Spleen (tissue), 11 donors: ENCODE measurements at regions not wholly inside any gene's neighbourhood (a gene's known extent, or its start where the extent isn't known, plus 50 kb on each side); places are given as distances from the start of the nearest gene placed in this dataset.

ENCODE experiments used
- DNase-seq: peaks from one replicate; pipeline ENCODE4 v3.0.0-alpha.2; 2020
- H3K27ac ChIP-seq, 8 donors: fragments of 200-600 bp; sonication (generic) in 7 of 8; 1 replicate in 4 of 8; 2 replicates in 4 of 8; pipeline versions ENCODE4 v1.5.0 to v1.8.0; 2016 to 2021; ENCODE audit warnings: inconsistent platforms in 4 of 8, mild to moderate bottlenecking in 4 of 8, moderate library complexity in 1 of 8
- H3K27me3 ChIP-seq, 7 donors: fragments of 200-600 bp; sonication (generic) in 6 of 7; replicated peaks in 1 of 7; 1 replicate in 4 of 7; 2 replicates in 3 of 7; pipeline versions ENCODE4 v1.5.0 to v1.8.0; 2016 to 2021; ENCODE audit warnings: inconsistent platforms in 3 of 7, mild to moderate bottlenecking in 1 of 7
- H3K36me3 ChIP-seq, 6 donors: fragments of 200-600 bp; sonication (generic) in 5 of 6; 1 replicate in 4 of 6; 2 replicates in 2 of 6; pipeline versions ENCODE4 v1.5.0 to v1.8.0; 2016 to 2021; ENCODE audit warnings: inconsistent platforms in 2 of 6
- H3K4me1 ChIP-seq, 6 donors: fragments of 200-600 bp; sonication (generic) in 5 of 6; 1 replicate in 3 of 6; 2 replicates in 3 of 6; pipeline versions ENCODE4 v1.5.0 to v1.8.0; 2016 to 2021; ENCODE audit warnings: inconsistent platforms in 3 of 6
- H3K4me3 ChIP-seq, 8 donors: fragments of 200-600 bp; sonication (generic) in 7 of 8; 1 replicate in 4 of 8; 2 replicates in 4 of 8; pipeline versions ENCODE4 v1.5.0 to v1.8.0; 2016 to 2021; ENCODE audit warnings: inconsistent platforms in 4 of 8, mild to moderate bottlenecking in 4 of 8, moderate library complexity in 2 of 8
- H3K9me3 ChIP-seq, 8 donors: fragments of 200-600 bp; sonication (generic) in 7 of 8; 1 replicate in 4 of 8; 2 replicates in 4 of 8; pipeline versions ENCODE4 v1.5.0 to v1.8.0; 2016 to 2021; ENCODE audit warnings: inconsistent platforms in 4 of 8
- CTCF ChIP-seq, 11 experiments: fragments of 200-600 bp in 7 of 11; fragments of 450-650 bp in 4 of 11; sonication (generic) in 4 of 11; IDR thresholded peaks in 8 of 11; conservative IDR thresholded peaks in 3 of 11; 1 replicate in 7 of 11; 2 replicates in 4 of 11; pipeline versions ENCODE4 v1.4.0 to v1.8.0; 2016 to 2021; ENCODE audit warnings: antibody characterized with exemption in 11 of 11, inconsistent platforms in 4 of 11, mild to moderate bottlenecking in 1 of 11
- POLR2A ChIP-seq, 3 donors: fragments of 450-650 bp; IDR thresholded peaks; one replicate each; pipeline ENCODE4 v1.5.1; 2017; ENCODE audit warnings: antibody characterized with exemption in 3 of 3, mild to moderate bottlenecking in 1 of 3
- POLR2AphosphoS5 ChIP-seq, 3 donors: sonication (generic); formaldehyde crosslinking; IDR thresholded peaks; one replicate each; pipeline ENCODE4 v1.5.1; 2017; ENCODE audit warnings: antibody characterized with exemption in 3 of 3
- WGBS, 5 donors: extraction: QIAGEN DNeasy Blood & Tissue Kit in 3 of 5; methylation state at CpG; one replicate each; pipeline versions ENCODE4 v1.1.5 to v1.1.7; 2013 to 2018; 5-methylcytosine and 5-hydroxymethylcytosine counted together
- intact Hi-C: fragments of 100-400 bp; cut with DNase I; formaldehyde crosslinking; loops from one replicate; pipeline ENCODE4 v1.15.0; 2023; ENCODE audit warnings: low total_unique reads
- donor health status: healthy with polysubstance abuse.
- donor health status: DM: no; HTN: no; CAD: no; lungs with moderate emphysema.
- donor health status: DM: no; HTN: no; CAD: no.
- donor health status: Bipolar disorder and iron deficiency.
- donor health status: healthy.
- donor health status: DM: no; HTN: no; CAD: no.
- donor health status: DM: yes; HTN: yes; CAD: no.

DNA sequence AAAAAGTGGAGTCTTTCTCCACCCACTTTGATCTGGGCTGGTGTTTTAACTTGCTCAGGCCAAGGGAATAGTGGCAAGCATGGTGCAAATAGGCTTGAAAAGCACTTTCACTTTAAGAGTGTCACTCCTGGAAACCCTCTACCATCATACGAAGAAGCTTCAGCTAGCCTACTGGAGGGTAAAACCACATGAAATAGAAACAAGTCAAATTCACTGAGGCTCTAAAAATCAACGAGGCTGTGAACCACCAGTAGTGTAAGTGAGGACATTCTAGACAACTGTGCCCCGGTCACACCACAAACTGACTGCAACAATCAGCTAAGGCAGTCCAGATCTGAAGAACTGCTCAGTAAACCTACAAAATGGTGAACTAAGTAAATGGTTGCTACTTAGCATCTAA lies 2366.3 kb upstream of the C9orf72 start:
- Histone ChIP-seq H3K27ac (no peak overlapping the region), H3K36me3 (no peaks in the 10 kb centered on the region), H3K4me1 (no peaks in the 10 kb centered on the region), H3K4me3 (no peak overlapping the region), H3K9me3 (peaks cover 0 to 42% (median 21%) of the 10 kb centered on the region in 8 donors), H3K27me3 (no peaks in the 10 kb centered on the region)
- TF ChIP-seq CTCF (IDR thresholded peaks at IDR 0.05 in 8 of 11, conservative IDR thresholded peaks at IDR 0.05 in 3 of 11) (no peak), POLR2A (IDR thresholded peaks at IDR 0.05) (no peak), POLR2AphosphoS5 (IDR thresholded peaks at IDR 0.05) (no peak)
- intact Hi-C loops = no loop called here
- WGBS, 5 donors = 70 to 84% (median 76%) methylated on average over 3 of the region's 3 CpGs
- DNase-seq = no peak

DNA sequence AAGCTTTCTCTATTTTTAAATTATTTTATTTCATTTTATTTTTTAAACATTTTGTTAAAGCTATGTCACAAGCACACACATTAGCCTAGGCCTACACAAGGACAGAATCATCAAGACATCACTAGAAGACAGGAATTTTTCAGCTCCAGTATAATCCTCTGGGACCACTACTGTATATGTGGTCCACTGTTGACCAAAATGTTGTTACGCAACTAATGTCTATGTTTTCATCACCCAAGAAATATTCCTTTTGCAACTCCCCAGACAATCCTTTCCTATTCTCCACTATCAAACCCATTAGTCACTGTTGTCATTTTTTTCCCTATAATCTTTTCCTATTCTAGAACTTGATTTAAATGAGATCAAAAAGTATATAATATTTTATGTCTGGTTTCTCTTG lies 2371.7 kb upstream of the C9orf72 start:
- no peak for DNase-seq
- TF ChIP-seq POLR2A (IDR thresholded peaks at IDR 0.05) = no peak
- TF ChIP-seq POLR2AphosphoS5 (IDR thresholded peaks at IDR 0.05) = no peak
- no peak for TF ChIP-seq CTCF (IDR thresholded peaks at IDR 0.05 in 8 of 11, conservative IDR thresholded peaks at IDR 0.05 in 3 of 11)
- intact Hi-C loops = no loop called here

GRCh38 chr9:29958469-29958868 lies 2385.2 kb upstream of the C9orf72 start:
- WGBS, 5 donors = 53 to 74% (median 63%) methylated on average over 2 of the region's 2 CpGs
- no peak for TF ChIP-seq POLR2A (IDR thresholded peaks at IDR 0.05)
- TF ChIP-seq POLR2AphosphoS5 (IDR thresholded peaks at IDR 0.05) = no peak
- no peak for TF ChIP-seq CTCF (IDR thresholded peaks at IDR 0.05 in 8 of 11, conservative IDR thresholded peaks at IDR 0.05 in 3 of 11)
- Histone ChIP-seq H3K4me1 (no peaks in the 10 kb centered on the region), H3K27ac (no peak overlapping the region), H3K27me3 (no peaks in the 10 kb centered on the region), H3K36me3 (no peaks in the 10 kb centered on the region), H3K9me3 (peaks cover 0 to 7% (median 0%) of the 10 kb centered on the region in 8 donors), H3K4me3 (no peak overlapping the region)
- intact Hi-C loops = no loop called here
- no peak for DNase-seq

More for the DNA sequence above, 2371.7 kb upstream of the C9orf72 start:
- Histone ChIP-seq H3K4me3 (no peak overlapping the region), H3K9me3 (peaks cover 0 to 6% (median 0%) of the 10 kb centered on the region in 8 donors), H3K36me3 (no peaks in the 10 kb centered on the region), H3K27me3 (no peaks in the 10 kb centered on the region), H3K27ac (no peak overlapping the region), H3K4me1 (no peaks in the 10 kb centered on the region)
- WGBS, 5 donors = 89 to 98% (median 91%) methylated on average over 1 of the region's 1 CpG

DNA sequence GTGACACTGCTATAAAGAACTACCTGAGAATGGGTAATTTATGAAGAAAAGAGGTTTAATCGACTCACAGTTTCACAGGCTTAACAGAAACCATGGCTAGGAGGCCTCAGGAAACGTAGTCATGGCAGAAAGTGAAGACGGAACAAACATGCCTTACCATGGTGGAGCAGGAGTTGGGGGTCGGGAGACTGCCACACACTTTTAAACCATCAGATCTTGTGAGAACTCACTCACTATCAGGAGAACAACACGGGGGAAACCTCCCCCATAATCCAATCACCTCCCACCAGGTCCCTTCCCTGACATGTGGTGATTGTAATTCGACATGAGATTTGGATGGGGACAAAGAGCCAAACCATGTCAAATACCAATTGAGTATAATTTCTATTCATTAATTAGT lies 2392.6 kb upstream of the C9orf72 start:
- no peak overlapping the region for H3K4me3 ChIP-seq
- H3K36me3 ChIP-seq = no peaks in the 10 kb centered on the region
- H3K27me3 ChIP-seq = no peaks in the 10 kb centered on the region
- 59 to 78% (median 64%) methylated on average over 6 of the region's 6 CpGs for WGBS, 5 donors
- DNase-seq = no peak
- intact Hi-C loops = no loop called here
- TF ChIP-seq POLR2AphosphoS5 (IDR thresholded peaks at IDR 0.05) (no peak), CTCF (IDR thresholded peaks at IDR 0.05 in 8 of 11, conservative IDR thresholded peaks at IDR 0.05 in 3 of 11) (no peak), POLR2A (IDR thresholded peaks at IDR 0.05) (no peak)
- no peaks in the 10 kb centered on the region for H3K4me1 ChIP-seq
- H3K9me3 ChIP-seq = peaks cover 0 to 9% (median 0%) of the 10 kb centered on the region in 8 donors
- no peak overlapping the region for H3K27ac ChIP-seq
